Upper lobe of left lung (tissue), 4 donors: ENCODE measurements at regions not wholly inside any gene's neighbourhood (a gene's known extent, or its start where the extent isn't known, plus 50 kb on each side); places are given as distances from the start of the nearest gene placed in this dataset.

Experiments used
- EP300 ChIP-seq, 4 donors: sonication (generic); formaldehyde crosslinking; IDR thresholded peaks; one replicate each; pipeline ENCODE4 v1.5.1; 2017; ENCODE audit warnings: antibody characterized with exemption in 4 of 4, control low read depth in 2 of 4
- TF ChIP-seq, protein P1 (sequence below), 6 experiments: fragments of 450-650 bp in 4 of 6; fragments of 200-600 bp in 2 of 6; sonication (generic) in 2 of 6; IDR thresholded peaks; one replicate each; pipeline ENCODE4 v1.5.1; 2016 to 2019; ENCODE audit warnings: antibody characterized with exemption in 6 of 6

DNA sequence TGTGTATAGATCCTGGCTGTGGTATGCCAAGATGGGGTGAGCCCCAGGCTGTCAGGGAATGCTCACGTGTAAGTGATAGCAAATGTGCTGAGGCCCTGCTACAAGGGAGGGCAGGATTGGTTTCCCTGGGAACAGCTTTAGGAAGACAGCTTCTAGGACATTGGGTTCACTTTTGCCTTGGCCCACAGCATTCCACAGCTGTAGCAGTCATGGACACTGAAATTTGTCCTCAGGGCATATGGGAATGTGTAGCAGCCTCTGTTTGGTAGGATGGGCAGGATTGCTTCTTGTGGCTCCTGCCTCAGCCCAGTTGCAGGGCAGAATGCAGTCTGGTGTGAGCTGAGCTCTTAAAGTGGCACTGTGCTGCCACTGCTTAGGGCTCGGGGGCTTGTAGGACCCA is 1061.7 kb upstream of the WWC1 start:
- TF ChIP-seq, protein P1, sequence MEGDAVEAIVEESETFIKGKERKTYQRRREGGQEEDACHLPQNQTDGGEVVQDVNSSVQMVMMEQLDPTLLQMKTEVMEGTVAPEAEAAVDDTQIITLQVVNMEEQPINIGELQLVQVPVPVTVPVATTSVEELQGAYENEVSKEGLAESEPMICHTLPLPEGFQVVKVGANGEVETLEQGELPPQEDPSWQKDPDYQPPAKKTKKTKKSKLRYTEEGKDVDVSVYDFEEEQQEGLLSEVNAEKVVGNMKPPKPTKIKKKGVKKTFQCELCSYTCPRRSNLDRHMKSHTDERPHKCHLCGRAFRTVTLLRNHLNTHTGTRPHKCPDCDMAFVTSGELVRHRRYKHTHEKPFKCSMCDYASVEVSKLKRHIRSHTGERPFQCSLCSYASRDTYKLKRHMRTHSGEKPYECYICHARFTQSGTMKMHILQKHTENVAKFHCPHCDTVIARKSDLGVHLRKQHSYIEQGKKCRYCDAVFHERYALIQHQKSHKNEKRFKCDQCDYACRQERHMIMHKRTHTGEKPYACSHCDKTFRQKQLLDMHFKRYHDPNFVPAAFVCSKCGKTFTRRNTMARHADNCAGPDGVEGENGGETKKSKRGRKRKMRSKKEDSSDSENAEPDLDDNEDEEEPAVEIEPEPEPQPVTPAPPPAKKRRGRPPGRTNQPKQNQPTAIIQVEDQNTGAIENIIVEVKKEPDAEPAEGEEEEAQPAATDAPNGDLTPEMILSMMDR (IDR thresholded peaks at IDR 0.05): no peak
- TF ChIP-seq EP300 (IDR thresholded peaks at IDR 0.05): no peak
